HG03095 (cell line): ENCODE measurements at regions not wholly inside any gene's neighbourhood (a gene's known extent, or its start where the extent isn't known, plus 50 kb on each side); places are given as distances from the start of the nearest gene placed in this dataset.
"Not testable (repeated sequence)": the region's sequence is repeated elsewhere in the genome, so short reads cannot be mapped to it uniquely, and the experiment has no call there.

Experiments used
- ATAC-seq: cut with Tn5 transposase; IDR thresholded peaks from one replicate; pipeline ENCODE4 v1.9.1; 2021; ENCODE audit warnings: moderate library complexity; ENCODE audit not compliant: unreplicated experiment

DNA sequence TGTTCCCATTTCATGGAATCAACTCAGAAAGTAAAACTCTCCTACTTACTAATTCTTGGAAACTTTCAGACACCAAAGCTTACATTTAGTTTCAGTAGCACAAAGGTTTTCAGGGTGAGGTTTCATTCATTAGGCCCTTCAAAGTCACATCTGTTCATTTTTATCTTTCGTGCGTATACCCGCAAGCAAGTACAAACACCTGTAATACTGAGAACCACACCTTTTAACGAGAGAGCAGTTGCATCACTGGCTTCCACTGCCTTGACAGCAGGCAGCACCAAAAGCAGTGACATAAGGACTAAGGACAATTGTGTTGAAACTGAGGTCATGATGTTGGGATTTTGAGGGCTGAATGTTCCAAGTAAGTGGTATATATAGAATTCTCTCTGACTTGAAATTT lies 60.5 kb downstream of the GOLGA6L22 start:
- not testable (repeated sequence) for ATAC-seq

GRCh38 chr15:22526537-22526936 lies 67.8 kb downstream of the GOLGA6L22 start:
- not testable (repeated sequence) for ATAC-seq

DNA sequence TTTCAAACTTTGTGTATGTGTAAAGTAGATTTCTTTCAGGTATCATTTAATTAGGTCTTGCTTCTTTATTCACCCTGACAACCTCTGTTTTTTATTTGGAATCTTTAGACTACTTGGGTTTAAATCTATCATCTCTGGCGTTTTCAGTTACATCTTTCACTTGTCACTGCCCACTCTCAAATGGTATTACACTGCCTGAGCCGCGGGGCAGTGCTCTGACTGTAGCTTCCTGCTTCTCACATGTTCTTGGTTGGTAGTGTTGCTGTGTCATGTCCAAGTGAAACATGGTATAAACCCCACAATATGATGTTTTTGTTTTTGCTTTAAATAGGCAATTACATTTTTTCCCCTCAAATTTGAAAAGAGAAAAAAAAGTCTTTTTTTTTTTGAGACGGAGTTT lies 68.3 kb downstream of the GOLGA6L22 start:
- not testable (repeated sequence) for ATAC-seq

GRCh38 chr15:22529200-22529599 lies 70.5 kb downstream of the GOLGA6L22 start:
- ATAC-seq = not testable (repeated sequence)

DNA sequence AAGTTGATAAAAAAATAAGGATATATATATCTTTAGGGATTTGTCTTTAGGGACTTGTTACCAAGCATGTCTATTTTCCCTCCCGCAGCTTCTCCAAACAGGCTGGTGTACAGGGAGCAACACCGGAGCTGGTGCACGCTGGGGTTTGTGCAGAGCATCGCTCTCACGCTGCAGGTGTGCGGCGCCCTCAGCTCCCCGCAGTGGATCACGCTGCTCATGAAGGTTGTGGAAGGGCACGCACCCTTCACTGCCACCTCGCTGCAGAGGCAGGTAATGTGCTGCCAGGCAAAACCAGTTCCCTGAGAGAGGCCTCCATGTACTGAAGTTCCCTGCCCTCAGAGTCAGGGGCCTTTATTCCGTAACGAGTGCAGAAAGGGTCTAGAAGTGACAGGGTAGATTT lies 101.0 kb downstream of the GOLGA6L22 start:
- ATAC-seq = not testable (repeated sequence)

GRCh38 chr15:22561716-22562115 lies 103.0 kb downstream of the GOLGA6L22 start:
- ATAC-seq = not testable (repeated sequence)

- ATAC-seq = not testable (repeated sequence)
These were observed 107.8 kb downstream of the GOLGA6L22 start for GRCh38 chr15:22566510-22566909.

GRCh38 chr15:22569486-22569885 lies 110.8 kb downstream of the GOLGA6L22 start:
- ATAC-seq = not testable (repeated sequence)

GRCh38 chr15:22572152-22572735 lies 113.5 kb downstream of the GOLGA6L22 start:
- ATAC-seq = not testable (repeated sequence)

GRCh38 chr15:22572792-22573191 lies 114.1 kb downstream of the GOLGA6L22 start:
- ATAC-seq = not testable (repeated sequence)

- ATAC-seq = not testable (repeated sequence)
These were observed 119.1 kb downstream of the GOLGA6L22 start for GRCh38 chr15:22577828-22578227.

- ATAC-seq = not testable (repeated sequence)
These were observed 120.5 kb downstream of the GOLGA6L22 start for GRCh38 chr15:22579213-22579612.

GRCh38 chr15:22587391-22587790 lies 128.7 kb downstream of the GOLGA6L22 start:
- not testable (repeated sequence) for ATAC-seq

DNA sequence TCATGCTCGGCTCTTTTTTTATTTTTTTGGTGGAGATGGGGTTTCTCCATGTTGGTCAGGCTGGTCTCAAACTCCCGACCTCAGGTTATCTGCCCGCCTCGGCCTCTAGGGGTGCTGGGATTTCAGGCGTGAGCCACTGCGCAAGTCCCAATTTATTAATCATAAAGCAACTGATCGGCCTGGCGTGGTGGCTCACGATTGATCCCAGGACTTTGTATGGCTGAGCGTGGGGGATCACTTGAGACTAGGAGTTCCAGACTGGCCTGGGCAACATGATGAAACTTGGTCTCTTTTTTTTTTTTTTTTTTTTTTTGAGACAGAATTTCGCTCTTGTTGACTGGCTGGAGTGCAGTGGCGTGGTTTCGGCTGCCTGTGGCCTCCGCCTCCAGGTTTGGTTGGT lies 139.8 kb downstream of the GOLGA6L22 start:
- not testable (repeated sequence) for ATAC-seq

GRCh38 chr15:22599526-22600320 lies 141.0 kb downstream of the GOLGA6L22 start:
- ATAC-seq = not testable (repeated sequence)

- ATAC-seq = not testable (repeated sequence)
These were observed 158.3 kb downstream of the GOLGA6L22 start for GRCh38 chr15:22616976-22617375.

- not testable (repeated sequence) for ATAC-seq
These were observed 154.7 kb upstream of the NIPA1 start for GRCh38 chr15:22631789-22632188.

DNA sequence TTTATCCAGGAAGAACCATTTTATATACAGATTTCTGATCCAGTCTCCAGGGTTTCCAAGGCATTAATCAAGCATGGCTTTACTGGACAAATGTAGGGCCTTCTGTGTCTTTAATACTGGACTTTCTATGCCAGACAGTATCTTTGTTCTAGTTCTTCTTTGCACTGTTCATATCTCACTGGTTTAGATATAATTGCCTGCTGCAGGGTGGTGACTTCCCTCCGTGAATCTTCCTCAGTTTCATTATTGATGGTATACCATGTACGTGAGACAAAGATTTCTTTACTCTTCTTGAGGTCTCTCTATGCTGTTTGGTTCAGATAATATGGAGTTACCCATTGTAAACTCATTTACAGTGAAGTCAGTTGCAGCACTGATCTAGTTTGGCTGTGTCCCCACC lies 146.5 kb upstream of the NIPA1 start:
- ATAC-seq = not testable (repeated sequence)

DNA sequence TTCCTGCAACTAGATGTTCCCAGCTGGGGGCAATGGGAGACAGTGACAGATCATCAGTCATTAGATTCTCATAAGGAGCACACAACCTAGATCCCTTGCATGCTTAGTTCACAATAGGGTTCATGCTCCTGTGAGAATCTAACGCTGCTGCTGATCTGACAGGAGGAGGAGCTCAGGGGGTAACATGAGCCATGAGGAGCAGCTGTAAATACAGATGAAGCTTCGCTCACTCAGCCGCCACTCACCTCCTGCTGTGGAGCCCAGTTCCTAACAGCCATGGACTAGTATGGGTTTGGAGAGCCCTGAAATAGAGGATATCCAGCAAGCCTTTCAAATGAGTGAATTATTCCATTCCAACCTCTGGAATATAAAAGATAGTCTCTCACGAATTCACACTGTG lies 137.0 kb upstream of the NIPA1 start:
- ATAC-seq = not testable (repeated sequence)

DNA sequence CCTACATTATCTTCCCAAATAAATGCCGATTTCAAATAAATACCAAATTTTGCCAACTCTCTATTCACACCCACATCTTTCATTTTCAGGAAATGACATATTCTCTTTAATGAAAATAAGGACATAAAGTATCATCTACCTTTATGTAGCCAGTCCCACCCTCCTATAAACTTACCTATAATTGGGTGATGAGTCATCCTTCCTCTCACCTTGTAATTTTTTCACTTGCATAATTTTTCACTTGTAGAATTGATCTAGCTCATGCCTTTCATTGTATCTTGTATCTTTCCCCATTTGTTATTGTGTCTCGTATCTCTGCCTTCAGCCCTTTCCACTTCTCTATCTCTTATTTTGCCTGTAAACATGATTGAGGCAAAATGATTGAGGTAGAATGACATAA lies 135.3 kb upstream of the NIPA1 start:
- ATAC-seq = not testable (repeated sequence)

- peak; percentile 76 for ATAC-seq
These were observed 122.0 kb upstream of the NIPA1 start for GRCh38 chr15:22664294-22665058.
